IPS-18a (cell line): ENCODE measurements at regions not wholly inside any gene's neighbourhood (a gene's known extent, or its start where the extent isn't known, plus 50 kb on each side); places are given as distances from the start of the nearest gene placed in this dataset.

Experiments used
- H3K27ac ChIP-seq: one replicate; pipeline ENCODE4 v1.5.1; 2013; ENCODE audit warnings: low read length
- H3K27me3 ChIP-seq: one replicate; pipeline ENCODE4 v1.6.1; 2013; ENCODE audit warnings: mild to moderate bottlenecking, low read length; ENCODE audit not compliant: control insufficient read depth, insufficient read depth
- H3K36me3 ChIP-seq: one replicate; pipeline ENCODE4 v1.6.1; 2013; ENCODE audit warnings: low read depth, low read length; ENCODE audit not compliant: control insufficient read depth
- H3K4me1 ChIP-seq: one replicate; pipeline ENCODE4 v1.6.1; 2013; ENCODE audit warnings: low read depth, low read length; ENCODE audit not compliant: control insufficient read depth
- H3K4me3 ChIP-seq: one replicate; pipeline ENCODE4 v1.5.1; 2013; ENCODE audit warnings: low read length
- H3K9ac ChIP-seq: one replicate; pipeline ENCODE4 v1.6.1; 2013; ENCODE audit warnings: mild to moderate bottlenecking, low read length, moderate library complexity
- H3K9me3 ChIP-seq: one replicate; pipeline ENCODE4 v1.6.1; 2013; ENCODE audit warnings: low read depth, low read length; ENCODE audit not compliant: control insufficient read depth

DNA sequence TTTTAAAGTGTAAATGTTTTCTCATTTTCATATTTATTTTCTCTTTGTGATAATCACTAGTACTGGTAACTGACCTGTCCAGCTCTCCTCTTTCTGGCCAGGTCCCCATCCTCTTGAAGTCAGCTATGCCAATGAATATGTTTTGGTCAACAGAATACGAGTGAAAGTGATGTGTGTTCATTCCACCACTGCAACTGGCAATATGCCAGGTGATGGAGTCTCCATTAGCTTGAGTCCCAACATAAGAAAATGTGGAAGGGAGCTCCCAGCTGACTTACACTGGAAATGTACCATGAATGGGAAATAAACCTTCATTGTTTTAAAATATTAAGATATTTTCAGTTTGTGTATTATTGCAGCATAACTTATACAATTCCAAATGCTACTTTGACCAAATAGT is 75.8 kb downstream of the CCDC34 start:
- H3K4me1 ChIP-seq, result no peaks in the 10 kb centered on the region
- no peak overlapping the region for H3K9ac ChIP-seq
- H3K9me3 ChIP-seq, result peaks cover 14% of the 10 kb centered on the region
- H3K27me3 ChIP-seq, result no peaks in the 10 kb centered on the region
- H3K27ac ChIP-seq, result no peak overlapping the region
- no peak overlapping the region for H3K4me3 ChIP-seq
- no peaks in the 10 kb centered on the region for H3K36me3 ChIP-seq

DNA sequence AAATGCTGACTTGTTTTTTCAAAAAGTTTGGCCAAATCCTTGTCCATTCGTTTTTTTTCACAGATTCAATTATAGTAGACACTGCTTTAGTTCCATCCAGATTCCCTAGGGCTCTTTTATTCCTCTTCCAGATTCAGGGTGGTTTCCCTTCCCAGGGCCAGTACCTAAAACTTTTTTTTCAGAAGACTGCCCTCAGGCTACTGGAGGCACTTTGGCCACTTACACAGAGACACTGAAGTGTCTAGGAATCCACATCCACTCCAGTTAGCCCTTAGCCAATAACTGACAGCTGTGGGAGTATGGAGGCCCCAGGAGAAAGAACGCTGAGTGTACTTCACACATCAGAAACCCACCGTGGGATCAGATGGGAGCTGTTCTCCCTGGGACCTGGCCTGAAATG is 77.3 kb downstream of the CCDC34 start:
- no peak overlapping the region for H3K4me3 ChIP-seq
- no peak overlapping the region for H3K27ac ChIP-seq
- no peaks in the 10 kb centered on the region for H3K27me3 ChIP-seq
- no peaks in the 10 kb centered on the region for H3K36me3 ChIP-seq
- H3K4me1 ChIP-seq, result no peaks in the 10 kb centered on the region
- H3K9me3 ChIP-seq, result peaks cover 1% of the 10 kb centered on the region
- H3K9ac ChIP-seq, result no peak overlapping the region

DNA sequence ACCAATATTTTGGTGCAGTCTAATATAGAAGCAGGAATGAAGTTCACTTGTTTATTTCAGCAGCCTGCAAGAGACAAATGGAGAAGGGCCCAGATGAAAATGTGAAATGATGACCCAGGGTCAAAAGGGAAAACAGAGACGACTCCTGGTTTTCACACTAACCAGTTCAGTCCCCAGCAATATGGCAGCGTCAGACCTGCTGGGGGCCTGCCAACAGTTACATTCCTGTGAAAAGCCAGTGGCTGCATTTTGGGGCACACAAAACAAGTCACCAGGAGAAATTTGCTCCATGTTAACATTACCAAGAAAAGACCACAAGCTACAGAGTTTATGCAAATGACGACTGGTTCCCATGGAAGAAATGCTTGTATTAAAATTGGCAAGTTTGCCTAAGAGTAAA is 80.2 kb downstream of the CCDC34 start:
- no peak overlapping the region for H3K4me3 ChIP-seq
- no peaks in the 10 kb centered on the region for H3K9me3 ChIP-seq
- H3K9ac ChIP-seq, result no peak overlapping the region
- H3K36me3 ChIP-seq, result no peaks in the 10 kb centered on the region
- no peaks in the 10 kb centered on the region for H3K27me3 ChIP-seq
- H3K27ac ChIP-seq, result no peak overlapping the region
- H3K4me1 ChIP-seq, result no peaks in the 10 kb centered on the region

DNA sequence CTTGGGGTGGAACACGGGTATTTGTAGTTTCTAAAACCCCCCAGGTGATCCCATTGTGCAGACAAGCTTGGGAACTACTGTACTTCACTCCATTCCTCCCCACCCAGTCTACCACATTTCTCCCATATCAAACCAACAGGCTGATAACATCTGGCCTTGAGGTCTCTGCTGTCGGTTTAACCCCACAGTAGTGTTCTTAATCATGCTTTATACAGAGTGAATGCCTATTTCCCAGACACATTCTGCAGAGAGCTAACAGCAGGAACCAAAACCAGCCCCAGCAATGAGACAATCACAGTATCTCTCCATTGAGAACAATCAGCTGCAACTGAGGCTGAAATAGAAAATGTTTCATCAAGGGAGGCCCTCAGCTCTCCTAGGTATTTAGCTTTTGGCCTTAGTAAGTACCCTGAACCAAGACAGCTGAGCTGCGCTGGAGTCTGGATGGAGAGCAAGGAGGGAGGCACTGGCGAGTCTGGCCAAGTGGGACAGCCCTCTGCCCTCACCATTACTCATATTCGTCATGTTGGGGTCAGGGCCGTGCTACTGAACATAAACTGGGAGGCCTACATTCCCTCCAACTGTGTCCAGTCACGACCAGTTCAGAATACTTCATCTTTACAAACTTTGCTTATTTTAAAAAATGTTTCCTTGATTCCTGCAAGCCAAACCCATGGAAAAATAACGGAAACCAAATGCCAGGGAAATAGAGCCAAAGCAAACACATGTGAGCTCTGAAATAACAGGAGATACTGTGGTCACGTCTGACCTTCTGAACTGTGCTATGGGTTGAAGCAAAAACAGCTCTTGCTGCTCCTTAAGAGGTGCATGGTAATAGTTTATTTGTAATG is 81.0 kb downstream of the CCDC34 start:
- no peak overlapping the region for H3K27ac ChIP-seq
- no peak overlapping the region for H3K9ac ChIP-seq
- H3K4me3 ChIP-seq, result no peak overlapping the region
- H3K27me3 ChIP-seq, result no peaks in the 10 kb centered on the region
- no peaks in the 10 kb centered on the region for H3K9me3 ChIP-seq
- H3K4me1 ChIP-seq, result no peaks in the 10 kb centered on the region
- no peaks in the 10 kb centered on the region for H3K36me3 ChIP-seq

DNA sequence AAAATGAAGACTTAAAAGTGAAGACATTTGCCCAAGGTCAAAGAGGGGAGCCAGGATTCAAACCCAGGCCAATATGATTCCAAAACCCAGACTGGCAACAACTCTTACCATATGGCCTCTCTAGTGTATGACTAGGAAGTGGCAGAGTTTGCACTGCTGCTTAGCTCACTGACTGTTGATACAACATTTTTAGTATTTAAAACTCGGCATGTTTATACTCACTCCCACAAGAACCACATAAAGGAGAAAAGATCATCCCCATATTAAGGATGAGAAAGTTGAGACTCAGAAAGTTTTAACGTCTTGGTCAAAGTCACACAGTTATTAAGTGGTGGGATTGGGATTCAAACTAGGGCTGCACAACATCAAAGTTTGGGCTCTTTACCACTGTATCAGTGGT is 81.7 kb downstream of the CCDC34 start:
- H3K4me3 ChIP-seq, result no peak overlapping the region
- H3K9me3 ChIP-seq, result no peaks in the 10 kb centered on the region
- no peak overlapping the region for H3K9ac ChIP-seq
- no peaks in the 10 kb centered on the region for H3K36me3 ChIP-seq
- no peaks in the 10 kb centered on the region for H3K4me1 ChIP-seq
- no peak overlapping the region for H3K27ac ChIP-seq
- no peaks in the 10 kb centered on the region for H3K27me3 ChIP-seq

DNA sequence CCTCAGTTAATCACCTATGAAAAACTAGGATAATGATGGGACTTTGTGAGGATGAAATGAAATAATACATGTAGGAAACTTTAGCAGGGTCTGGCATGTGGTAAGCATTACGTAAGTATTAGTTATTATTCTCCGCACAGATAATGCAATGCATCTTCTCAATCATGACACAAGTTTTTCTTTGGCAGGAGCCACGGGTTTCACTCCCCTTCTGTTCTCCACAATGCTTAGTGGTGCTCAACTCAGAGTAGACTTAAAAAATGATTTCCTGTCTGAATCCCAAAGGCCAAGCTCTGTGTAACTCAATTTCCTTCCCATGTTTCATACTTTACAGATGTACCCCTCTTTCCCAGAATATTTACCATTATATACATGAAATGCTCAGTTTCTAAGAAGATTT is 82.9 kb downstream of the CCDC34 start:
- Histone ChIP-seq H3K27ac (no peak overlapping the region), H3K36me3 (no peaks in the 10 kb centered on the region), H3K27me3 (no peaks in the 10 kb centered on the region), H3K4me1 (no peaks in the 10 kb centered on the region), H3K4me3 (no peak overlapping the region), H3K9ac (no peak overlapping the region), H3K9me3 (no peaks in the 10 kb centered on the region)

DNA sequence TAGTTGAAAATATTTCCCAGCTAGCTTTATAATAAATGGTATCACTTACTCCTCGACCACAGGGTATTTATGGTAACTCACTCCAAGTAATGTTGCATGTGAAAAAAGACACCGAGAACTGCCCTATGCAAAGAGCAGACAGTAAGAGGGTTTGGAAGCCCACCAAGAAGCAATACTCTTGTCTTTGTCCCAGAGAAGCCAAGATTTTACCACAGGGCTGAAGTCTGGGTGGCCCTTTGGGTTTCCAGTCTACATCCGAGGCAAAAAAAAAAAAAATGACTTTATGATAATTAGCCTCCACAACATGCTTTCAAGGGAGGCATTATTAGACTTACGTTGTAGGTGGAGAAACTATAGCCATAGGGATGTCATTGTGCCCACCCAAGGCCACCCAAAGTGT is 83.6 kb downstream of the CCDC34 start:
- no peak overlapping the region for H3K9ac ChIP-seq
- H3K27ac ChIP-seq, result no peak overlapping the region
- H3K4me3 ChIP-seq, result no peak overlapping the region
- H3K36me3 ChIP-seq, result no peaks in the 10 kb centered on the region
- H3K9me3 ChIP-seq, result no peaks in the 10 kb centered on the region
- no peaks in the 10 kb centered on the region for H3K27me3 ChIP-seq
- H3K4me1 ChIP-seq, result no peaks in the 10 kb centered on the region

DNA sequence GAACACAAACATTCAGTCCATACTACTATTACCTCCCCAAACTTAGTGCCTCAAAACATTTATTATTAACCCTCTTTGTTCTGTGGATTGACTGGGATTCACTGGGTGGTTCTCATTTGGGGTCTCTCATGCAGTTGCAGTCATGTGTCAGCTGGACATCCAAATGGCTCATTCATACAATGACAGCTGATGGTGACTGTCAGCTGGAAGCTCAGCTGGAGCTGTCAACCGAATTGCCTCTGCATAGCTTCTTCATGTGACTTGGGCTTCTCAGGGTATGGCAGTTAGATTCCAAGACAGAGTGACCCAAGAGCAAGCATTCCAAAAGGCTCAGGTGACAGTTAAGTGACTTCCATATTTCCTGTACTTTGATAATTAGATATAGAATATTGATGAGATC is 85.2 kb downstream of the CCDC34 start:
- no peaks in the 10 kb centered on the region for H3K27me3 ChIP-seq
- no peaks in the 10 kb centered on the region for H3K36me3 ChIP-seq
- no peaks in the 10 kb centered on the region for H3K4me1 ChIP-seq
- H3K9me3 ChIP-seq, result no peaks in the 10 kb centered on the region
- H3K9ac ChIP-seq, result no peak overlapping the region
- no peak overlapping the region for H3K27ac ChIP-seq
- no peak overlapping the region for H3K4me3 ChIP-seq

DNA sequence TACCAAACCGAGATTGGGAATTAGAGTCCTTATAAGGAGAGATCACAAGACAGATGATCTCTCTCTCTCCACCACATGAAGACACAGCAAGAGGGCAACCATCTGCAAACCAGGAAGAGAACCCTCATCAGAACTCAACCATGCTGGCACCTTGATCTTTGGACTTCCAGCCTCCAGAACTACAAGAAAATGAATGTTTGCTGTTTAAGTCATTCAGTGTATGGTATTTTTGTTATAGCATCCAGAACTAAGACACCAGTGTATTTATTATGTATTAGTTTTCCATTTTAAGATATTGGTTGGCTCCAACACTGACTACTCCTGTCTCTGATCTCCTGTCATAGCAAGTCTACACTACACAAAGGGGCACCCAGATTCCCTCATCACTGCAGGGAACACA is 86.9 kb downstream of the CCDC34 start:
- Histone ChIP-seq H3K27me3 (no peaks in the 10 kb centered on the region), H3K27ac (no peak overlapping the region), H3K36me3 (no peaks in the 10 kb centered on the region), H3K4me1 (no peaks in the 10 kb centered on the region), H3K4me3 (no peak overlapping the region), H3K9ac (no peak overlapping the region), H3K9me3 (no peaks in the 10 kb centered on the region)

DNA sequence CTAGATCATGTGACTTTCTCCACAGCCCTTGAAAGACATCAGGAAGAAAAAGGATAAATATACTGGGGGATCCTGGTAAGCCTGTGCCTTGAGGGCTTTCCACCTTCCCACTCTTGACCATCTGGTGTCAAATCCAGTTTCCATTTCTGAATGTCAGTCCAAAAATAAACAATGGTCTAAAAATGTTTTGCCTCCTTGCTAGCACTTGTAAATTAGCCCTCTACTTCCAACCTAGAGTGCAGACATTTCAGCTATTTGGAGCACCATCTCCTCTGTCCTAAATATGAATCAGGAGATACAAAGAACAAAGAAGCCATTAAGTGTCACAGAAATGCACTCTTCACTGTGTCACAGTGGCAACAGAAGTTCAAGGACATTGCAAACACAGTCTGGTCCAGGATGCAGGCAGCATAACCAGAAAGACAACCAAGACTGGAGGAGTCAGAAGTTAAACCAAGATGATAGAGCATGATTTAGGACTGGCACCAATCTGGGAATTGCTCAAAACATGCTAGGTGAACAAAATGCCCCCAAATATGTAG is 88.1 kb downstream of the CCDC34 start:
- no peaks in the 10 kb centered on the region for H3K36me3 ChIP-seq
- H3K4me3 ChIP-seq, result no peak overlapping the region
- no peaks in the 10 kb centered on the region for H3K9me3 ChIP-seq
- no peaks in the 10 kb centered on the region for H3K4me1 ChIP-seq
- H3K27ac ChIP-seq, result no peak overlapping the region
- H3K27me3 ChIP-seq, result no peaks in the 10 kb centered on the region
- no peak overlapping the region for H3K9ac ChIP-seq

DNA sequence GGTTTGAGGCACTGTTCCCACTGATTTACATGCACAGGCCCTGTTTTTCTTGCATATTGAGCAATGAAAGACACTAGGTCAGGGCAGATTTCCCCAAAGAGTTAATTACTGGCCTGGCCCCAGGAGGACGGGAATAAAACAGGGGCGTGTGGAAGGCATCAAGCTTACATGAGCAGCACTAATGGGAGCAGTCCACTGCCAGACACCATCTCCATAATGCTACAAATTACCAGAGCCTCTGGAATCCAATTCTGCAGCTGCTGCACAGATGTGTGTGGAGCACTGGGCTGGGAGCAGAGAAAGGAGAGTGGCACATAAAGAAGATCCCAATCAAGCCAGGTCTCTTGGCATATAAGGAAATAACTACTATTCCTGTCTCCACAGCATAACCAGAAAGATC is 96.9 kb downstream of the CCDC34 start:
- Histone ChIP-seq H3K9ac (no peak overlapping the region), H3K4me1 (no peaks in the 10 kb centered on the region), H3K27ac (no peak overlapping the region), H3K36me3 (no peaks in the 10 kb centered on the region), H3K4me3 (no peak overlapping the region), H3K27me3 (no peaks in the 10 kb centered on the region), H3K9me3 (no peaks in the 10 kb centered on the region)

DNA sequence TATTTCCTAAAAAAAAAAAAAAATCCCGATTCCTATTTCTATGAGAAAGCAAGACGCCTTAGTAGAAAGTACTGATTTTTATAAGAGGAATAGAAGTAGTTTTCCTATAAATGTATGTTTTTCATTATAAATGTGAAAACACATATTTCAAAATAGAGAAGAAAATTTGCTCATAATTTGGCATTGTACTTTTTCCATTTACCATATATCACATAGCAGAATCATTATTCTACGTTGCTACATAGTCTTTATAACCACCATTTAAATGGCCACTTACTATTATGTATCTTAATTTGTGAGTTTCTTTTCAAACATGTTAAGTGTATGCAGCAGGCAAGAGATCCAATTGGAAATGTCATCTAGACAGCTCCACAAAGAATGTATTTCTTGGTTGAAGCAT is 99.0 kb downstream of the CCDC34 start:
- no peak overlapping the region for H3K9ac ChIP-seq
- no peaks in the 10 kb centered on the region for H3K4me1 ChIP-seq
- no peaks in the 10 kb centered on the region for H3K27me3 ChIP-seq
- H3K27ac ChIP-seq, result no peak overlapping the region
- H3K36me3 ChIP-seq, result no peaks in the 10 kb centered on the region
- H3K4me3 ChIP-seq, result no peak overlapping the region
- H3K9me3 ChIP-seq, result no peaks in the 10 kb centered on the region
